GM18858 (cell line): ENCODE measurements at regions not wholly inside any gene's neighbourhood (a gene's known extent, or its start where the extent isn't known, plus 50 kb on each side); places are given as distances from the start of the nearest gene placed in this dataset.
A peak's percentile ranks its signal among the peaks of the same experiment; 100 is the strongest.

Source experiments
- ATAC-seq: cut with Tn5 transposase; IDR thresholded peaks from one replicate; pipeline ENCODE4 v1.9.1; 2021; ENCODE audit not compliant: unreplicated experiment

GRCh38 chr4:129345609-129346008 is 249.7 kb downstream of the C4orf33 start:
- no peak for ATAC-seq

GRCh38 chr4:129346036-129346435 is 250.1 kb downstream of the C4orf33 start:
- no peak for ATAC-seq

- ATAC-seq: no peak
These were observed 250.8 kb downstream of the C4orf33 start for GRCh38 chr4:129346734-129347133.

- no peak for ATAC-seq
These were observed 255.1 kb downstream of the C4orf33 start for GRCh38 chr4:129350834-129351721.

GRCh38 chr4:129352480-129352879 is 256.5 kb downstream of the C4orf33 start:
- ATAC-seq: no peak

- no peak for ATAC-seq
These were observed 257.5 kb downstream of the C4orf33 start for GRCh38 chr4:129353490-129353889.

GRCh38 chr4:129355031-129355430 is 259.1 kb downstream of the C4orf33 start:
- ATAC-seq: no peak

- no peak for ATAC-seq
These were observed 259.6 kb downstream of the C4orf33 start for GRCh38 chr4:129355516-129355915.

GRCh38 chr4:129358571-129358970 is 262.6 kb downstream of the C4orf33 start:
- no peak for ATAC-seq

- no peak for ATAC-seq
These were observed 263.5 kb downstream of the C4orf33 start for GRCh38 chr4:129359461-129359860.

GRCh38 chr4:129362691-129363274 is 266.8 kb downstream of the C4orf33 start:
- peak; percentile 94 for ATAC-seq

GRCh38 chr4:129364747-129365452 is 268.9 kb downstream of the C4orf33 start:
- ATAC-seq: no peak

- no peak for ATAC-seq
These were observed 273.5 kb downstream of the C4orf33 start for GRCh38 chr4:129369361-129370010.

GRCh38 chr4:129371065-129371464 is 275.1 kb downstream of the C4orf33 start:
- ATAC-seq: no peak

GRCh38 chr4:129371926-129372325 is 276.0 kb downstream of the C4orf33 start:
- ATAC-seq: no peak

GRCh38 chr4:129377131-129377845 is 281.3 kb downstream of the C4orf33 start:
- no peak for ATAC-seq

GRCh38 chr4:129378364-129378763 is 282.4 kb downstream of the C4orf33 start:
- no peak for ATAC-seq

GRCh38 chr4:129379429-129379828 is 283.5 kb downstream of the C4orf33 start:
- no peak for ATAC-seq

- no peak for ATAC-seq
These were observed 289.0 kb downstream of the C4orf33 start for GRCh38 chr4:129384974-129385373.

- no peak for ATAC-seq
These were observed 291.7 kb downstream of the C4orf33 start for GRCh38 chr4:129387666-129388065.

- ATAC-seq: no peak
These were observed 298.0 kb downstream of the C4orf33 start for GRCh38 chr4:129393976-129394375.
